ENCODE measurements at regions not wholly inside any gene's neighbourhood (a gene's known extent, or its start where the extent isn't known, plus 50 kb on each side); places are given as distances from the start of the nearest gene placed in this dataset.
"Not testable (repeated sequence)": the region's sequence is repeated elsewhere in the genome, so short reads cannot be mapped to it uniquely, and the experiment has no call there.

DNA sequence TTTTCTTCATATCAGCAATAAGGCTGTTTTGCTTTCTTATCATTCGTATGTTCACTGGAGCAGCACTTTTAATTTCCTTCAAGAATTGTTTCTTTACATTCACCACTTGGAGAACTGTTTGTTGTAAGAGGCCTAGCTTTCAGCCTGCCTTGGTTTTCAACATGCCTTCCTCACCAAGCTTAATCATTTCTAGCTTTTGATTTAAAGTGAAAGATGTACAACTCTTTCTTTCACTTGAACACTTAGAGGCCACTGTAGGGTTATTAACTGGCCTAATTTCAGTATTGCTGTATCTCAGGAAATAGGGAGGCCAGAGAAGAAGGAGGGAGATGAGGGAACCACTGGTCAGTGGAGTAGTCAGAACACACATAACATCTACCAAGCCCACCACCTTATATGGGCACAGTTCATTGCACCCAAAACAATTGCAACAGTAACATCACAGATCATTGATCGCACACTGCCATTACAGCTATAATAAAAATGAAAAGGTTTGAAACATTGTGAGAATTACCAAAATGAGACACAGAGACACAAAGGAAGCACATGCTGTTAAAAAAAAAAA lies 181.4 kb upstream of the TUBA3C start:
- H2AFZ ChIP-seq: no peak overlapping the region
- Mint-ChIP-seq H3K4me1 (no peaks in the 10 kb centered on the region), H3K27me3 (ENCODE audit: insufficient read depth, low read depth, poor library complexity) (peaks cover 3% of the 10 kb centered on the region), H3K4me3 (no peak overlapping the region), H3K27ac (no peak overlapping the region), H3K9me3 (peaks cover 97% of the 10 kb centered on the region), H3K36me3 (ENCODE audit: low read depth) (peaks cover 28% of the 10 kb centered on the region)
- H3K27me3 ChIP-seq (ENCODE audit: insufficient read depth): no peaks in the 10 kb centered on the region; the same call in 1 of the 2 replicates
- no peaks in the 10 kb centered on the region for H4K20me1 ChIP-seq (replicated peaks; ENCODE audit: insufficient read depth)
- ATAC-seq (no peak), DNase-seq (ENCODE audit: low spot score) (no peak)
- no peak overlapping the region for H3K4me2 ChIP-seq
- no peak overlapping the region for H3K27ac ChIP-seq (ENCODE audit: low read depth)
- H3K4me1 ChIP-seq (ENCODE audit: insufficient read depth): no peaks in the 10 kb centered on the region
- no peak overlapping the region for H3K4me3 ChIP-seq
- TF ChIP-seq NANOG (IDR thresholded peaks at IDR 0.05; ENCODE audit: borderline replicate concordance) (no peak), EZH2 (IDR thresholded peaks at IDR 0.05; ENCODE audit: low read depth, unreplicated experiment) (no peak), POLR2AphosphoS5 (IDR thresholded peaks at IDR 0.05; ENCODE audit: low read depth) (no peak), JUNB (IDR thresholded peaks at IDR 0.05; ENCODE audit: unreplicated experiment) (no peak), ZNF114 (CRISPR knock-in tag; IDR thresholded peaks at IDR 0.05) (no peak), ZNF331 (CRISPR knock-in tag; IDR thresholded peaks at IDR 0.05; ENCODE audit: low read depth) (no peak), EZH2phosphoT487 (IDR thresholded peaks at IDR 0.05; ENCODE audit: unreplicated experiment) (no peak), CREB1 (CRISPR knock-in tag; IDR thresholded peaks at IDR 0.05; ENCODE audit: low read depth) (no peak), STAT1 (IDR thresholded peaks at IDR 0.05; ENCODE audit: unreplicated experiment) (no peak)
- TF ChIP-seq, protein P1, sequence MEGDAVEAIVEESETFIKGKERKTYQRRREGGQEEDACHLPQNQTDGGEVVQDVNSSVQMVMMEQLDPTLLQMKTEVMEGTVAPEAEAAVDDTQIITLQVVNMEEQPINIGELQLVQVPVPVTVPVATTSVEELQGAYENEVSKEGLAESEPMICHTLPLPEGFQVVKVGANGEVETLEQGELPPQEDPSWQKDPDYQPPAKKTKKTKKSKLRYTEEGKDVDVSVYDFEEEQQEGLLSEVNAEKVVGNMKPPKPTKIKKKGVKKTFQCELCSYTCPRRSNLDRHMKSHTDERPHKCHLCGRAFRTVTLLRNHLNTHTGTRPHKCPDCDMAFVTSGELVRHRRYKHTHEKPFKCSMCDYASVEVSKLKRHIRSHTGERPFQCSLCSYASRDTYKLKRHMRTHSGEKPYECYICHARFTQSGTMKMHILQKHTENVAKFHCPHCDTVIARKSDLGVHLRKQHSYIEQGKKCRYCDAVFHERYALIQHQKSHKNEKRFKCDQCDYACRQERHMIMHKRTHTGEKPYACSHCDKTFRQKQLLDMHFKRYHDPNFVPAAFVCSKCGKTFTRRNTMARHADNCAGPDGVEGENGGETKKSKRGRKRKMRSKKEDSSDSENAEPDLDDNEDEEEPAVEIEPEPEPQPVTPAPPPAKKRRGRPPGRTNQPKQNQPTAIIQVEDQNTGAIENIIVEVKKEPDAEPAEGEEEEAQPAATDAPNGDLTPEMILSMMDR (conservative IDR thresholded peaks at IDR 0.05; ENCODE audit: low read depth in 2 of 2): no peak
- TF ChIP-seq, protein P2, sequence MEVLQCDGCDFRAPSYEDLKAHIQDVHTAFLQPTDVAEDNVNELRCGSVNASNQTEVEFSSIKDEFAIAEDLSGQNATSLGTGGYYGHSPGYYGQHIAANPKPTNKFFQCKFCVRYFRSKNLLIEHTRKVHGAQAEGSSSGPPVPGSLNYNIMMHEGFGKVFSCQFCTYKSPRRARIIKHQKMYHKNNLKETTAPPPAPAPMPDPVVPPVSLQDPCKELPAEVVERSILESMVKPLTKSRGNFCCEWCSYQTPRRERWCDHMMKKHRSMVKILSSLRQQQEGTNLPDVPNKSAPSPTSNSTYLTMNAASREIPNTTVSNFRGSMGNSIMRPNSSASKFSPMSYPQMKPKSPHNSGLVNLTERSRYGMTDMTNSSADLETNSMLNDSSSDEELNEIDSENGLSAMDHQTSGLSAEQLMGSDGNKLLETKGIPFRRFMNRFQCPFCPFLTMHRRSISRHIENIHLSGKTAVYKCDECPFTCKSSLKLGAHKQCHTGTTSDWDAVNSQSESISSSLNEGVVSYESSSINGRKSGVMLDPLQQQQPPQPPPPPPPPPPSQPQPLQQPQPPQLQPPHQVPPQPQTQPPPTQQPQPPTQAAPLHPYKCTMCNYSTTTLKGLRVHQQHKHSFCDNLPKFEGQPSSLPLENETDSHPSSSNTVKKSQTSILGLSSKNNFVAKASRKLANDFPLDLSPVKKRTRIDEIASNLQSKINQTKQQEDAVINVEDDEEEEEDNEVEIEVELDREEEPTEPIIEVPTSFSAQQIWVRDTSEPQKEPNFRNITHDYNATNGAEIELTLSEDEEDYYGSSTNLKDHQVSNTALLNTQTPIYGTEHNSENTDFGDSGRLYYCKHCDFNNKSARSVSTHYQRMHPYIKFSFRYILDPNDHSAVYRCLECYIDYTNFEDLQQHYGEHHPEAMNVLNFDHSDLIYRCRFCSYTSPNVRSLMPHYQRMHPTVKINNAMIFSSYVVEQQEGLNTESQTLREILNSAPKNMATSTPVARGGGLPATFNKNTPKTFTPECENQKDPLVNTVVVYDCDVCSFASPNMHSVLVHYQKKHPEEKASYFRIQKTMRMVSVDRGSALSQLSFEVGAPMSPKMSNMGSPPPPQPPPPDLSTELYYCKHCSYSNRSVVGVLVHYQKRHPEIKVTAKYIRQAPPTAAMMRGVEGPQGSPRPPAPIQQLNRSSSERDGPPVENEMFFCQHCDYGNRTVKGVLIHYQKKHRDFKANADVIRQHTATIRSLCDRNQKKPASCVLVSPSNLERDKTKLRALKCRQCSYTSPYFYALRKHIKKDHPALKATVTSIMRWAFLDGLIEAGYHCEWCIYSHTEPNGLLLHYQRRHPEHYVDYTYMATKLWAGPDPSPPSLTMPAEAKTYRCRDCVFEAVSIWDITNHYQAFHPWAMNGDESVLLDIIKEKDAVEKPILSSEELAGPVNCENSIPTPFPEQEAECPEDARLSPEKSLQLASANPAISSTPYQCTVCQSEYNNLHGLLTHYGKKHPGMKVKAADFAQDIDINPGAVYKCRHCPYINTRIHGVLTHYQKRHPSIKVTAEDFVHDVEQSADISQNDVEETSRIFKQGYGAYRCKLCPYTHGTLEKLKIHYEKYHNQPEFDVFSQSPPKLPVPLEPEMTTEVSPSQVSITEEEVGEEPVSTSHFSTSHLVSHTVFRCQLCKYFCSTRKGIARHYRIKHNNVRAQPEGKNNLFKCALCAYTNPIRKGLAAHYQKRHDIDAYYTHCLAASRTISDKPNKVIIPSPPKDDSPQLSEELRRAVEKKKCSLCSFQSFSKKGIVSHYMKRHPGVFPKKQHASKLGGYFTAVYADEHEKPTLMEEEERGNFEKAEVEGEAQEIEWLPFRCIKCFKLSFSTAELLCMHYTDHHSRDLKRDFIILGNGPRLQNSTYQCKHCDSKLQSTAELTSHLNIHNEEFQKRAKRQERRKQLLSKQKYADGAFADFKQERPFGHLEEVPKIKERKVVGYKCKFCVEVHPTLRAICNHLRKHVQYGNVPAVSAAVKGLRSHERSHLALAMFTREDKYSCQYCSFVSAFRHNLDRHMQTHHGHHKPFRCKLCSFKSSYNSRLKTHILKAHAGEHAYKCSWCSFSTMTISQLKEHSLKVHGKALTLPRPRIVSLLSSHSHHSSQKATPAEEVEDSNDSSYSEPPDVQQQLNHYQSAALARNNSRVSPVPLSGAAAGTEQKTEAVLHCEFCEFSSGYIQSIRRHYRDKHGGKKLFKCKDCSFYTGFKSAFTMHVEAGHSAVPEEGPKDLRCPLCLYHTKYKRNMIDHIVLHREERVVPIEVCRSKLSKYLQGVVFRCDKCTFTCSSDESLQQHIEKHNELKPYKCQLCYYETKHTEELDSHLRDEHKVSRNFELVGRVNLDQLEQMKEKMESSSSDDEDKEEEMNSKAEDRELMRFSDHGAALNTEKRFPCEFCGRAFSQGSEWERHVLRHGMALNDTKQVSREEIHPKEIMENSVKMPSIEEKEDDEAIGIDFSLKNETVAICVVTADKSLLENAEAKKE (CRISPR knock-in tag; IDR thresholded peaks at IDR 0.05): no peak
- TF ChIP-seq, protein P3, sequence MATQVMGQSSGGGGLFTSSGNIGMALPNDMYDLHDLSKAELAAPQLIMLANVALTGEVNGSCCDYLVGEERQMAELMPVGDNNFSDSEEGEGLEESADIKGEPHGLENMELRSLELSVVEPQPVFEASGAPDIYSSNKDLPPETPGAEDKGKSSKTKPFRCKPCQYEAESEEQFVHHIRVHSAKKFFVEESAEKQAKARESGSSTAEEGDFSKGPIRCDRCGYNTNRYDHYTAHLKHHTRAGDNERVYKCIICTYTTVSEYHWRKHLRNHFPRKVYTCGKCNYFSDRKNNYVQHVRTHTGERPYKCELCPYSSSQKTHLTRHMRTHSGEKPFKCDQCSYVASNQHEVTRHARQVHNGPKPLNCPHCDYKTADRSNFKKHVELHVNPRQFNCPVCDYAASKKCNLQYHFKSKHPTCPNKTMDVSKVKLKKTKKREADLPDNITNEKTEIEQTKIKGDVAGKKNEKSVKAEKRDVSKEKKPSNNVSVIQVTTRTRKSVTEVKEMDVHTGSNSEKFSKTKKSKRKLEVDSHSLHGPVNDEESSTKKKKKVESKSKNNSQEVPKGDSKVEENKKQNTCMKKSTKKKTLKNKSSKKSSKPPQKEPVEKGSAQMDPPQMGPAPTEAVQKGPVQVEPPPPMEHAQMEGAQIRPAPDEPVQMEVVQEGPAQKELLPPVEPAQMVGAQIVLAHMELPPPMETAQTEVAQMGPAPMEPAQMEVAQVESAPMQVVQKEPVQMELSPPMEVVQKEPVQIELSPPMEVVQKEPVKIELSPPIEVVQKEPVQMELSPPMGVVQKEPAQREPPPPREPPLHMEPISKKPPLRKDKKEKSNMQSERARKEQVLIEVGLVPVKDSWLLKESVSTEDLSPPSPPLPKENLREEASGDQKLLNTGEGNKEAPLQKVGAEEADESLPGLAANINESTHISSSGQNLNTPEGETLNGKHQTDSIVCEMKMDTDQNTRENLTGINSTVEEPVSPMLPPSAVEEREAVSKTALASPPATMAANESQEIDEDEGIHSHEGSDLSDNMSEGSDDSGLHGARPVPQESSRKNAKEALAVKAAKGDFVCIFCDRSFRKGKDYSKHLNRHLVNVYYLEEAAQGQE (IDR thresholded peaks at IDR 0.05; ENCODE audit: unreplicated experiment): no peak
- H3K9me2 ChIP-seq (ENCODE audit: insufficient read depth): no peaks in the 10 kb centered on the region
- no peaks in the 10 kb centered on the region for H3K79me2 ChIP-seq (replicated peaks; ENCODE audit: insufficient read depth)
- no peaks in the 10 kb centered on the region for H3F3A ChIP-seq (replicated peaks; ENCODE audit: low read depth)
- no peaks in the 10 kb centered on the region; the same call in 1 of the 2 replicates for H3K36me3 ChIP-seq (ENCODE audit: insufficient read depth)

DNA sequence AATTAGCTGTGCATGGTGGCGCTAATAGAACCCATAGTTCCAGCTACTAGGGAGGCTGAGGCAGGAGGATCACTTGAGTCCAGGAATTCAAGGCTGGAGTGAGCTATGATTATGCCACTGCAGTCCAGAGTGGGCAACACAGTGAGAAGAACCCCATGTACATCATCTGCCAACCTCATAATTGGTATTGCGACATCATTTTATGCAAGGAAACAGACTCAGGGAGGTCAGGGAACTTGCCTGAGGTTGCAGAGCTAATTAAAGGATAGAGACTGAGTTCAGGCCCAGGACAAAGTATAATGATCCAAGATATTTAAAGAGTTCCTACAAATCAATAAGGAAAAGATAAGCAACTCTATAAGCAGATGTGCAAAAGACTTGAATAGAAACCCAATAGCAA lies 178.1 kb upstream of the TUBA3C start:
- not testable (repeated sequence) for H3K4me1 Mint-ChIP-seq; H3K27ac ChIP-seq (ENCODE audit: low read depth); H3K36me3 ChIP-seq (ENCODE audit: insufficient read depth); H3K27me3 Mint-ChIP-seq (ENCODE audit: insufficient read depth, low read depth, poor library complexity); H3K4me2 ChIP-seq; H3K27ac Mint-ChIP-seq; H4K20me1 ChIP-seq (replicated peaks; ENCODE audit: insufficient read depth); H3K27me3 ChIP-seq (ENCODE audit: insufficient read depth); DNase-seq (ENCODE audit: low spot score); H3F3A ChIP-seq (replicated peaks; ENCODE audit: low read depth); H3K4me3 Mint-ChIP-seq; H3K79me2 ChIP-seq (replicated peaks; ENCODE audit: insufficient read depth); ATAC-seq; H3K9me2 ChIP-seq (ENCODE audit: insufficient read depth); H3K4me1 ChIP-seq (ENCODE audit: insufficient read depth); H3K4me3 ChIP-seq; H2AFZ ChIP-seq
- H3K9me3 Mint-ChIP-seq: peaks cover 96% of the 10 kb centered on the region
- peaks cover 29% of the 10 kb centered on the region for H3K36me3 Mint-ChIP-seq (ENCODE audit: low read depth)
